ENCODE measurements at regions not wholly inside any gene's neighbourhood (a gene's known extent, or its start where the extent isn't known, plus 50 kb on each side); places are given as distances from the start of the nearest gene placed in this dataset.
"Not testable (repeated sequence)": the region's sequence is repeated elsewhere in the genome, so short reads cannot be mapped to it uniquely, and the experiment has no call there.

DNA sequence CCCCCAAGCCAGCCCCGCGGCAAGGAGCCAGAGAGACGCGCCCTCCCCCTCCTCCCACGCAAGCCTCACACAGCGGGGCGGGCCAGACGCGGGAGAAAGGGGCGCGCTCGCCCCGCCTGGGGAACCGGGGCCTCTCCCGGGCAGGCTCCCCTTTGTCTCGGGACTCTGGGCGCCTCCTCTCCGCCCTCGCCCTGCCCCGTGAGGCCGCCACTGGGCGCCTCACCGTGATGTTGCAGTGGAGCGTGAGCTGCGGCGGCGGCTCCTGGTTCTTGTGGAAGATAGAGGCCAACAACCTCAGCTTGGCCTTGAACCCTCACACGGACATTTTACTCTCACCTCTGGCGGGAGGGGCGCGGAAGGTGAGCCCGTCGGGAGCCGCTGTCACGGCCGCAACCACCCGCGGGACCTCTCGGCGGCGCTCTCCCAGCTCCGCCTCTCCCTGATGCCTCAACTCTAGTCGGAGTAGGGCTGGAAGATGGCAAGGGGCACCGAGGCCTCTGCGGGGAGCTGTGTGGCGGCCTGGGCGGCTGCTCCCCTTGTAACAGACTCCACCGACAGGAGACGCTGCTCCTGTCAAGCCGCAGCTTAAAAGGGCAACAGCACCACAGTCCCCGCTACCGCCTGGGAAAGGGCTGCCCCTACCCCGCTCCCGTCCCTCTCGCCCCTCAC lies 179.2 kb upstream of the ZSCAN2 start:
- DNase-seq (ENCODE audit: low spot score): not testable (repeated sequence)

DNA sequence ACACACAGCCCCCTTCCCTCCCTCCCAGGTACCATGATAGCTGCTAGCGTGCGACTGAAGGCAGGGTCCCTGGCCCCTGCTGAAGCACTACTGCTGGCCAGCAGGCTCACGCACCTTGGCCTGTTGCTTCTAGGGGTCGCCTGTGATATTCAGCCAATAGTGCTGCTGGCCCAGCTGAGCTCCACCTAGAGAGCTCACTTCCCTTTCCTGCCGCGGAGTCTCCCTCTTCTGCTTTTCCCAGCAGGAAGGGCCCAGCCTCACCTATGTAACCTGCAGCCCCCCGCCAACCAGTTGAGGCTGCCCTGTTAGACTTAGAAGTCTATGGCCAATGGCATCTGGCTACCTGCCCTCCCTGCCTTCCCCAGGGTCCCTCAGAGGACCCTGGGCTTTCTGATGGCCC lies 175.5 kb upstream of the ZSCAN2 start:
- DNase-seq (ENCODE audit: low spot score): not testable (repeated sequence)

DNA sequence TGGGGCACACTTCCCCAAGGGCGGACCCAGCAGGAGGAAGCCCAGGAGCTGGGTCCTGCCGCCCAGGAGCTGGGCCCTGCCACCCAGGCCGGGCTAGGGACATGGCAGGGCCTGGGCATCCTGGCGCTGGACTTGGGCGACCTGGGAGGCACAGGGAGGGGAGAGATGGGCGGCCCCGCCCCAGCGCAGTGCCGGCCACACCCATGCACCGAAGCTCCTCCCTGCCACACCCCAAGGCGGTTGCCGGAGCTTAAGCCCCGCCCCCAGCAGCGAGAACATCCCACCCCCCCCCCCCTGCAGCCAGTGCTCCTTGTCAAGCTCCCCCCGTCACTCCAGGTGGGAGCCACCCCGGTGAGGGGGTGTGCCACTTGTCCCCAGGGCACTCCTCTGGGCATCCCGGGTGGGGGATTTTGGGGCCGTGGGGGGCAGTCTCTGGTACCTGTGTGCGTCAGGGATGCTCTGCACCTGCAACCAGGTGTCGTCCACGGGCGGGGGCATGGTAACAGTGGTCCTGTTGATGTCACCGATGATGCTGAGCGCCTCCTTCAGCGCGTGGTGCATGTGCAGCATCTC lies 127.4 kb upstream of the ZSCAN2 start:
- not testable (repeated sequence) for DNase-seq (ENCODE audit: low spot score)

DNA sequence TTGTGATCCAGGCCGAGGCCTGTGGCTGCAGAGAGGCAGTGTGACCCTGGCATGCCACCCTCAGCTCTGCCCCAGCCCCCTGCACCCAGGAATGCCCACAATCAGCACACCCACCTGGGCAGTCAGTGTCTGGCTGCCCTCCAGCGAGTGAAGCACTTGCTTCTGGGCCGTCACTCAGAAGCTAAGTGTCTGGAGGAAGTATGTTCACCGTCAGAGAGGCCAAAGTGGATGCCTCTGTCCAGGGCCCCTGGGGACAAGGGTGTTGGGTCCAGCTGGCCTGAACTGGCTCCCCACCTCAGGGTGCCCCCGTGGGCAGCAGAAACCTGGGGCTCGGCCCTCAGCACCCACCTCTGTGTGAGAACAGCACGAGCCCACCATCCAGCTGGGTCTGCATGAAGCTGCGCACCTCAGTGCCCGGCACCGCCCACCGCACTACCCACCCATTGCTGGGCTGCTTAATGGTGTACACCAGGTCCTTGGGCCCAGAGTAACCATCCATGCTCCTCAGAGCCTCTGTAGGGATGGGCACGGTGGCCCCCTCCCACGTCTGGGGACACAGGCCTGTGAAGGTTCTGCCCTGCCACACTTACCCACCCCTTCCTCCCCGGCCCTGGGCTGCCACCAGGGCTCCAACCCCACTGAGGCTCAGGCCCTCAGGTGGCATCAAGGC lies 124.3 kb upstream of the ZSCAN2 start:
- not testable (repeated sequence) for DNase-seq (ENCODE audit: low spot score)

DNA sequence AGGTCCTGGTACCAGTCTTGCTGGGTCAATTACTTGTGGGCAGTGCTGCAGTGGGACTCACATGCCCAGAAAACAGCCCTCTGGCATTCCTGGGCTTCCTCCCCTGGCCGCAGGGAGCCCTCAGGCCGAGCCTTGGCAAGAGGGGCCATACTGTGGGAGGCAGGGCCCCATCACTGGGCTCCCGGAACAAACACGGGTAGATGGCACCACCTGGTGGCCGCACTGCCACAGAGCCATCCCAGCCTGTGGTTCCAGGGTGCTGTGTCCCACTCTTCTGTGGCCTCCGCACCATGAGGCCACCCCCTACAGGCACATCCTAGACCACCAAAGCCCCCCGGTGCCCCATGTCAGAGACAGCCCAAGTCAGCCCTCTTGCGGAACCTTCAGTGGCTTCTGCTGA lies 123.3 kb upstream of the ZSCAN2 start:
- not testable (repeated sequence) for DNase-seq (ENCODE audit: low spot score)

DNA sequence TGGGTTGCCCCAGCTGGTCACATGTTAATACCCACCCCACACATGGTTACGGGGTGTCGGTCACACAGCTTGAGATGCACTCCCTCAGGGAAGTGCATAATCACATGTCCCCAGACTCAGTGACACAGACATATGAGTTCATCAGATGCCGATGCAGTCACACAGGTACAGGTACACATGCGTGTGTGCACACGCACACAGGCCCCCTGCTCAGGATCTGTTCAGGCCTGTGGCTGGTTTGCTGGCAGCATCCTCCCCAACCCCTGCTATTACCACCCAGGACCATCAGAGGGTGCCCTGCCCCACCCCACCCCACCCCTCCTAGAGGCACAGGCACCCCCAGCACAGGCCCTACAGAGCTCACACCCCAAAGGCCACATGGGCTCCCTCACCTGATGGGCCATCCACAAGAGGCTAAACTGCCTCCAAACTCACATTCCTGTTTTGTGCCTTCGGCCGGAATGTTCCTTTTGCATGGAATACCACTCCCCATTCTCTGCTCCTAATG lies 120.6 kb upstream of the ZSCAN2 start:
- not testable (repeated sequence) for DNase-seq (ENCODE audit: low spot score)

DNA sequence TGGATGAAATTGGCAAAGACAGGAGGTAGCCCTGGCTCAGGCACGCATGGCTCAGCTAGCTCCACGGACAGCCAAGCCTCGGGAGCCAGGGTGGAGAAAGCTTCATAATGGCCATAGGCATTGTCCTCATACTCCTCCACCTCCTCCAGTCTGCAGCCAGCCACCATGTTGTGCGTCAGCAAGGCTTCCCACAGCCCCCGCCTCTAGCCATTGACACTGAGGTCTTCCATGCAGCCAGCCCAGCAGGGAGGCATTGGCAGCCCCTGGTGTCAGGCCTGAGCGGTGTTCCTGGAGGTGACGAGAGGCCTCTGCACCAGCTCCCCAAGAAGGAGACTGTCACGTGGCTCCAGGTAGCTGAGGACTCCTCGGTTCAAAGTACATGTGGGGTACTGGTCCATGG lies 117.0 kb upstream of the ZSCAN2 start:
- not testable (repeated sequence) for DNase-seq (ENCODE audit: low spot score)

DNA sequence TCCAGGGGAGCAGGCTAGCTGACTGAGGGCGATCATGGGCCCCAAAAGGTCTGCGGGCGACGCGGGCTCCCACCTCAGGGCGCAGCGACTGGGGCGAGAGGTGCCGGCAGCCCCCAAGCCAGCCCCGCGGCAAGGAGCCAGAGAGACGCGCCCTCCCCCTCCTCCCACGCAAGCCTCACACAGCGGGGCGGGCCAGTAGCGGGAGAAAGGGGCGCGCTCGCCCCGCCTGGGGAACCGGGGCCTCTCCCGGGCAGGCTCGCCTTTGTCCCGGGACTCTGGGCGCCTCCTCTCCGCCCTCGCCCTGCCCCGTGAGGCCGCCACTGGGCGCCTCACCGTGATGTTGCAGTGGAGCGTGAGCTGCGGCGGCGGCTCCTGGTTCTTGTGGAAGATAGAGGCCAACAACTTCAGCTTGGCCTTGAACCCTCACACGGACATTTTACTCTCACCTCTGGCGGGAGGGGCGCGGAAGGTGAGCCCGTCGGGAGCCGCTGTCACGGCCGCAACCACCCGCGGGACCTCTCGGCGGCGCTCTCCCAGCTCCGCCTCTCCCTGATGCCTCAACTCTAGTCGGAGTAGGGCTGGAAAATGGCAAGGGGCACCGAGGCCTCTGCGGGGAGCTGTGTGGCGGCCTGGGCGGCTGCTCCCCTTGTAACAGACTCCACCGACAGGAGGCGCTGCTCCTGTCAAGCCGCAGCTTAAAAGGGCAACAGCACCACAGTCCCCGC lies 100.5 kb upstream of the ZSCAN2 start:
- DNase-seq (ENCODE audit: low spot score): peak; percentile 1

DNA sequence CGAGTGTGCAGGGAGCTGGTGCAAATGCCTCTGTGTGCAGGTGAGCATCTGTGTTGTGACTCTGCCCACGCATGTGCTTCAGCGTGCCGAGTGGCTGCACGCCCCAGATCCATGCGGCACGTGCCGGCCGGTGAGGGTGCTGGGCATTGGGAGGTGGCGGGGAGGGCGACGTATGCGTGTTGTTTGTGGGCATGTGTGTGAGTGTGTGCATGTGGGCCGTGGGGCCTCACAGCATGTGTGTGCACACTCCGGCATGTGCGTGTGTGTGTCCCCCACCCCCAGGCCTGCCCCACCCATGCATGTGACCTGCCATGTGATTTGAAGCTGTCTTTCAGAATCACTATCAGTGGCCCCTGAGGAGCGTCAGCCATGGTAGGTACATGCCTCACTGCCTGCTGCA lies 97.7 kb upstream of the ZSCAN2 start:
- DNase-seq (ENCODE audit: low spot score): not testable (repeated sequence)

DNA sequence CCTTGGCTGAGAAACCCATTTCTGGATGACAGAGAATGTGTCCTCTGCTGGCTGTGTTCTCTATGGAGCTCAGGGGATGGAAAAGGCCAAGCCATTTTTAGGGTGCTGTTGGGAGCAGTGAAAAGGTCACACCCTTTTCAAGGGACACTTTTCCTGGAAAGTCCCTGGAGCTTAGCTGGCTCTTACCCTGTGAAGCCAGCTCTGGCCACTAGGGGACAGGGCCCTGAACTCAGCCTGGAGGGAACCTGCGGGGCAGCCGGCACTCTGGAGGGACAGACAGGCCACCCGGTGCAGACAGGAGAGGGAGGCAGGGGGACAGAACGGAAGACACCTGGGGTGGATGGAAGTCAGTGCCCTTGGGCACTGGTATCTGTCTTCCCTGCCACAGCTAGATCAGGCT lies 95.3 kb upstream of the ZSCAN2 start:
- DNase-seq (ENCODE audit: low spot score): not testable (repeated sequence)

DNA sequence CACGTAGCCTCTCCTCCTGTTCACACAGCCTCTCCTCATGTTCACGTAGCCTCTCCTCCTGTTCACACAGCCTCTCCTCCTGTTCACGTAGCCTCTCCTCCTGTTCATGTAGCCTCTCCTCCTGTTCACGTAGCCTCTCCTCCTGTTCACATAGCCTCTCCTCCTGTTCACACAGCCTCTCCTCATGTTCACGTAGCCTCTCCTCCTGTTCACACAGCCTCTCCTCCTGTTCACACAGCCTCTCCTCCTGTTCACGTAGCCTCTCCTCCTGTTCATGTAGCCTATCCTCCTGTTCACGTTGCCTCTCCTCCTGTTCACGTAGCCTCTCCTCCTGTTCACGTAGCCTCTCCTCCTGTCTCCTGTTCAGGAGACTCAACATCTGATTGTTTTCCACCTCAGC lies 88.5 kb upstream of the ZSCAN2 start:
- DNase-seq (ENCODE audit: low spot score): not testable (repeated sequence)

DNA sequence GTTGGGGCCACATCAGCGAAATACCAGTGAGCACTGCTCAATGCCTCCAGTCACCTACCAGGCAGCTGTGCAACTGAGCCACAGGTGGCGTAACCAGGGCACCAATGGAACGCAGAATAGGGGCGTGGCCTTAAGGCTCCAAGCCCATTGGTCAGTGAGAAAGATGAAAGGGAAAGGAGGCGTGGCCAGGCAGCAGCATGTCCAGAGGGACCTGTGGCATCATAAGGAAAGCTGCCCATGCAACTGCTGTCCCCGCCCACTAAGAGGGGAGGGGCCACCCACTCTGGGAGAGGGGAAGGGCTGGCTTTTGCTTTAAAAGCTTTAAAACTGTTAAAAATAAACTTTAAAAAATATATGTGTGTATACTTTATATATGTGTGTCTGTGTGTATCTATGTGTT lies 84.0 kb upstream of the ZSCAN2 start:
- not testable (repeated sequence) for DNase-seq (ENCODE audit: low spot score)

DNA sequence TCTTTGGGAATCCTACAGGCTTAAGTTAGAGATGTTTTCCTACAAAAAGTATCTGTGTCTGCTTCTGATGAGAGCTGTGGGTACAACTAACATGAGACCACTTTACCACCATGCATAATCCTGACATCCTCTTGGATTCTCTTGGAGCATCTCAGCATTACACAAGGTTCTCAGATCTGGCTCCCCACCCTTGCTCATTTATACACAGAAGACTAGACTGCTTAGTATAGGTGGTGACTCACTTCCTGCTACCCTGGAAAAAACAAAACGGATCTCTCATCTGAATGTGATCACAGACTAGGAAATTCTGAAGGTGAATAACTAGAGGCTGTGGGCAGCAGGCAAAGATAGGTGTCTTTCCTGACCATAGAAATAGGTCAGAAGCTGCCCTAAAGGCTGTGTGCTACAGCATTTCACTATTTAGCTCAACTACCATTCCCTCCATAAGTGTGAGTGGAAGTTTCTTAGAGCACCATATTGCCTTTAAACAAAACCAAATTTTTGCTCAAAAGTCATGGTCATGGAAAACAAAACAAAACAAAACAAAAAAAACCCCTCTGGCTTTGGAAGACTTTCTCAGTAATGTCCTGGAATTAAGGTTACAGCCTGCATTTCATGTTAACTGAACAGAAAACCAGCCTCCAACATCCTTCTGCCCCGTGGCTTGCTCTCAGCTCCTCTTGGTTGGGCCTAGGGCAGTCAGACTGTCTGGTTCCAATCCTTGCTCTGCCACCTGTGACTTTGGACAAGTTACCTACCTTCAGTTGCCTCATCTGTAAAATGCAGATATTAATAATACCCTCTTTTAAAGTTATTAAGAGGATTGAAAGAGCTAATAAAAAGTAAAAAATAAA lies 75.1 kb upstream of the ZSCAN2 start:
- peak; percentile 40 for DNase-seq (ENCODE audit: low spot score)

DNA sequence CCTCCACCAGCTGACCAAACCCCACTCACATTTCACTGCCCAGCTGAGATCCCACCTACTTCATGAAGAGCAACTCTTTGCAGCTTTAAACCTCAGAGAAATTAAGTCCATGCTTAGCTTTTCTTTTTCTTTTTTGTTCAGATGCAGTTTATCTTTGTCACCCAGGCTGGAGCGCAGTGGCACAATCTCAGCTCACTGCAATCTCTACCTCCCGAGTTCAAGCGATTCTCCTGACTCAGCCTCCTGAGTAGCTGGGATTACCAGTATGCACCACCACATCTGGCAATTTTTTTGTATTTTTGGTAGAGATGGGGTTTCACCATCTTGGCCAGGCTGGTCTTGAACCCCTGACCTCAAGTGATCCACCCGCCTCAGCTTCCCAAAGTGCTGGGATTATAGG lies 70.1 kb upstream of the ZSCAN2 start:
- DNase-seq (ENCODE audit: low spot score): not testable (repeated sequence)

DNA sequence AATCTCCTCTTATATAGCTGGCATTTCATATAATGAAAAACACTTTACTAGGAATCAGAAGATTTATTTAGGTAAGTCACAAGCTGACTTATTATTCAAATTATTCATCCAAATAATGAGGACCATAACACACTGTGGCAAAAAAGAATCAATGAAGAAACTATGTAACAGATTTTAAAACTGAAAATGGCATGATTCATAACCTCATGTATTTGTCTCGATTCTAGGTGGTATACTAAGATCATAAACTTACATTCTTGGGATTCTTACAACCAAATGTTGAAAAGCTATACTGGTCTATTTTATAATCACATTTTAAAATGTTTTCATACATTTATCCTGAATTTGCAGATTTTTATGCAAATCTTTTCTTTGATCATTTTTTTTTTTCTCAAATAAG lies 69.6 kb upstream of the ZSCAN2 start:
- not testable (repeated sequence) for DNase-seq (ENCODE audit: low spot score)

DNA sequence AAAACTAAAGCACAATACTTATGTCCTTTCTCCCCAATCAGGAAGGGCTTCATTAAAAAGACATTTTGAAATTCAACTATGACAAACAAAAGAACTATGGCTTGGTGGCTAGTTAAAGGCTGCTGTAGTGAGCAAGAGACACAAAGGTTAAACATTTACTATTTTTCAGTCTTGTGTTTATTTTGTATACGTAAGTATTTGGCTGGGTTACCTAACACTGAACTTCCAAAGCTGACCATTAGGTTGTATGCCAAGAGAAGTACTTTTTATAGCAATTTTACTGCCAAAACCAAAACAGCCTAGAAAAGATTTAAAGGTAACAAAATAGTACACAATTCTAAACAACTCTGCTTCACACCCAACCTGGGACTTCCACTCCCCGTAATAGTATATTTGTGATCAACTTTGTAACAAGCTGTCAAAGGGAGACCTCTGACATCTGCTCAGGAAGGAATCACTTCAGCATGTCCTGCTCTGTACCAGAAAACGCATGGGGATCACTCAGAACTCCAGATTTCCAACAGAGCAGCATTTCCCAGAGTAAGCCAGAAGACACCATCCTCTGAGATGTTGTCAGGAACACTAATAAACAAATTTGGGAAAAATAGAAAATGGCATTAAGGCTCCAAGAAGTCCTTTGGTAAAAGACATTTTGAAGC lies 69.0 kb upstream of the ZSCAN2 start:
- DNase-seq (ENCODE audit: low spot score): not testable (repeated sequence)

DNA sequence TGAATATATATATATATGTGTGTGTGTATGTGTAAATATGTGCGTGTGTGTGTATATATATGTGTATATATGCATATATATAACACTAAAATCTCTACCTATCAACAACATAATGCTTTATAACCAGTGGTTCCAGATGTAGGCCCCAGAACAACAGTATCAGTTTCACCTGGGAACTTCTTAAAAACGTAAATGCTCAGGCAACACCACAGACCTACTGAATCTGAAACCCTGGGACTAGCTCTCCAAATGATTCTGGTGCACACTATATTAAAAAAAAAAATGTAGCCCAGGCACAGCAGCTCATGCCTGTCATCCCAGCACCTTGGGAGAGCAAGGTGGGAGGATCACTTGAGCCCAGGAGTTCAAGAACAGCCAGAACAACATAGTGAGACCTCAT lies 67.1 kb upstream of the ZSCAN2 start:
- not testable (repeated sequence) for DNase-seq (ENCODE audit: low spot score)

DNA sequence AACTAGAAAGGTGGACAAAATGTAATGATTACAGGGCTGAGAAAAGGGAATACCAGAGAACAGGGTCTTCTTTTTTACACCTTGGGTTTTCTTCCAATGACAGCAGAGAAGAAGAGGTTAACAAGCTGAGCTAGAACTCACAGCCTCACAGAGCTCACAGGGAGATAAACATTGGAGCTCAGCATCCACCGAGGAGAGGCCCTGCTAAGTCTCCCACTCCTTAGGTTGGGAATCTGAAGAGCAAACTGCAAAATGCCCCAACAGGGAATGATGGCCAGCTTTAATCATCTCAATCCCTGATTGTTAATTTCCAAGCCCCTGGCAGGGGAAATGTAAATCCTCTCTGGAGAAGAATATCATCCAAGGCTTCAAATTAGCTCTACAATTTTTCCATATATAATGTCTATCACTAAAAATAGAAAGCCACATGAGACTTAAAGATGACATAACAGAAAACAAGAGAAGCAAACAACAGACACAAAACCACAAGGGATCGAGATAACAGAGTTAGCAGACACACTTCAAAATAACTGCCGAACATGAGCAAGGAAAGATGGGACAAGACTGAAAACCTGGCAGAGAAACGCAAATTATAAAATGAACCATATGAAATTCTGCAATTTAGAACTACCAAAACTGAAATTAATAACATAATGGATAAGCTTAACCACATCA lies 66.1 kb upstream of the ZSCAN2 start:
- DNase-seq (ENCODE audit: low spot score): not testable (repeated sequence)

DNA sequence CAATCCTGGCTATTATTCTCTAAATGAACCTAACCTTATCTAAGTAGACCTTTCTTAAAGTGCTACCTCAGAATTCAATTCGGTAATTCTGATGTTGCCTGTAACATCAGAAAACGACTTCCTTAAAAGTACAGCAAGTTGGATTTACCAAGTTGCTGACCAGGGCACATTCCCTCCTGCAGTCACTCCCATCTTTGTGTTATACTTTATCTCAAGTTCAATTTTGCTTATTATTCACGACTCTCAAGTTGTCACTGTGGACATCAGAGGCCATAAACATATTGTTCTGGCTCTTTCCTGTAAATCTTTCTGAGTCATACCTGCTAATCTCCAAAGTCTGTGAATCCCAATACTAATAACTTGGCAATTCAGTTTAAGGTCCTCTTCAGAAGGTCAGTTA lies 64.6 kb upstream of the ZSCAN2 start:
- not testable (repeated sequence) for DNase-seq (ENCODE audit: low spot score)

DNA sequence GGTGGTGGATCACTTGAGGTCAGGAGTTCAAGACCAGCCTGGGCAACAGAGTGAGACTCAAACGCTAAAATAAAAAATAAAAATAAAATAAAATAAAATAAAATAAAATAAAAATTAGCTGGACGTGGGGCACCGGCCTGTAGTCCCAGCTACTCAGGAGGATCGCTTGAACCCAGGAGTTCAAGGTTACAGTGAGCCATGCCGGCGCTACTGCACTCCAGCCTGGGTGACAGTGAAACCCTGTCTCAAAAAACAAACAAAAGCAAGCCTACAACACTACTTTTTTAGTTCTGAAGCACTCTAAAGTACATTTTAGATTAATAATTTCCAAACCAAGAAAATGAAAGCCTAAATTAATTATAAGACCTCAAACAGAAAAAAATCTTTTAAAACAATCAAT lies 56.2 kb upstream of the ZSCAN2 start:
- DNase-seq (ENCODE audit: low spot score): not testable (repeated sequence)

All from CD4-positive, alpha-beta T cell treated with Interleukin-15 for 4 hours (primary cell).